ENCODE measurements at regions not wholly inside any gene's neighbourhood (a gene's known extent, or its start where the extent isn't known, plus 50 kb on each side); places are given as distances from the start of the nearest gene placed in this dataset.

- Histone ChIP-seq H4K20me1 (ENCODE audit: insufficient read depth, low read length) (no peaks in the 10 kb centered on the region), H3K4me1 (ENCODE audit: insufficient read depth, low read length) (no peaks in the 10 kb centered on the region), H3K79me2 (ENCODE audit: insufficient read depth, low read length) (no peaks in the 10 kb centered on the region), H3K4me3 (ENCODE audit: insufficient read depth, low read length) (no peak overlapping the region), H3K36me3 (ENCODE audit: insufficient read depth, low read length) (no peaks in the 10 kb centered on the region), H2AFZ (ENCODE audit: low read length) (no peak overlapping the region), H3K9me3 (ENCODE audit: low read depth, low read length) (no peaks in the 10 kb centered on the region), H3K27me3 (ENCODE audit: insufficient read depth, low read length) (no peaks in the 10 kb centered on the region), H3K27ac (ENCODE audit: low read depth, low read length) (no peak overlapping the region), H3K4me2 (ENCODE audit: insufficient read depth, low read length) (no peak overlapping the region)
- no peak for TF ChIP-seq CTCF (IDR thresholded peaks at IDR 0.05; ENCODE audit: extremely low read depth, low read depth, low read length)
- peak; percentile 22 for DNase-seq (ENCODE audit: insufficient read length, low spot score, missing footprints)
These were observed 99.5 kb downstream of the KIF26A start for GRCh38 chr14:104237651-104238423.

GRCh38 chr14:104238424-104239184 lies 100.2 kb downstream of the KIF26A start:
- no peak overlapping the region for H3K4me2 ChIP-seq (ENCODE audit: insufficient read depth, low read length)
- H3K79me2 ChIP-seq (ENCODE audit: insufficient read depth, low read length), result no peaks in the 10 kb centered on the region
- no peaks in the 10 kb centered on the region for H3K36me3 ChIP-seq (ENCODE audit: insufficient read depth, low read length)
- DNase-seq (ENCODE audit: insufficient read length, low spot score, missing footprints), result peak; percentile 67
- no peak for TF ChIP-seq CTCF (IDR thresholded peaks at IDR 0.05; ENCODE audit: extremely low read depth, low read depth, low read length)
- no peak overlapping the region for H3K27ac ChIP-seq (ENCODE audit: low read depth, low read length)
- no peak overlapping the region for H3K4me3 ChIP-seq (ENCODE audit: insufficient read depth, low read length)
- H3K27me3 ChIP-seq (ENCODE audit: insufficient read depth, low read length), result no peaks in the 10 kb centered on the region
- no peaks in the 10 kb centered on the region for H3K4me1 ChIP-seq (ENCODE audit: insufficient read depth, low read length)
- no peak overlapping the region for H2AFZ ChIP-seq (ENCODE audit: low read length)
- no peaks in the 10 kb centered on the region for H4K20me1 ChIP-seq (ENCODE audit: insufficient read depth, low read length)
- no peaks in the 10 kb centered on the region for H3K9me3 ChIP-seq (ENCODE audit: low read depth, low read length)

- H3K27me3 ChIP-seq (ENCODE audit: insufficient read depth, low read length), result no peaks in the 10 kb centered on the region
- H3K4me3 ChIP-seq (ENCODE audit: insufficient read depth, low read length), result no peak overlapping the region
- no peaks in the 10 kb centered on the region for H3K79me2 ChIP-seq (ENCODE audit: insufficient read depth, low read length)
- H3K36me3 ChIP-seq (ENCODE audit: insufficient read depth, low read length), result no peaks in the 10 kb centered on the region
- no peak overlapping the region for H3K27ac ChIP-seq (ENCODE audit: low read depth, low read length)
- no peak overlapping the region for H2AFZ ChIP-seq (ENCODE audit: low read length)
- H3K4me1 ChIP-seq (ENCODE audit: insufficient read depth, low read length), result no peaks in the 10 kb centered on the region
- no peaks in the 10 kb centered on the region for H4K20me1 ChIP-seq (ENCODE audit: insufficient read depth, low read length)
- no peak for TF ChIP-seq CTCF (IDR thresholded peaks at IDR 0.05; ENCODE audit: extremely low read depth, low read depth, low read length)
- H3K4me2 ChIP-seq (ENCODE audit: insufficient read depth, low read length), result no peak overlapping the region
- DNase-seq (ENCODE audit: insufficient read length, low spot score, missing footprints), result peak; percentile 27
- H3K9me3 ChIP-seq (ENCODE audit: low read depth, low read length), result no peaks in the 10 kb centered on the region
These were observed 100.9 kb downstream of the KIF26A start for GRCh38 chr14:104239185-104239775.

- Histone ChIP-seq H3K36me3 (ENCODE audit: insufficient read depth, low read length) (no peaks in the 10 kb centered on the region), H3K27me3 (ENCODE audit: insufficient read depth, low read length) (no peaks in the 10 kb centered on the region), H2AFZ (ENCODE audit: low read length) (no peak overlapping the region), H3K9me3 (ENCODE audit: low read depth, low read length) (no peaks in the 10 kb centered on the region), H4K20me1 (ENCODE audit: insufficient read depth, low read length) (no peaks in the 10 kb centered on the region), H3K4me1 (ENCODE audit: insufficient read depth, low read length) (no peaks in the 10 kb centered on the region), H3K27ac (ENCODE audit: low read depth, low read length) (no peak overlapping the region), H3K4me3 (ENCODE audit: insufficient read depth, low read length) (no peak overlapping the region), H3K79me2 (ENCODE audit: insufficient read depth, low read length) (no peaks in the 10 kb centered on the region), H3K4me2 (ENCODE audit: insufficient read depth, low read length) (no peak overlapping the region)
- TF ChIP-seq CTCF (IDR thresholded peaks at IDR 0.05; ENCODE audit: extremely low read depth, low read depth, low read length), result no peak
- no peak for DNase-seq (ENCODE audit: insufficient read length, low spot score, missing footprints)
These were observed 101.5 kb downstream of the KIF26A start for GRCh38 chr14:104239861-104240301.
